Duodenal mucosa (tissue), 2 donors: ENCODE measurements at regions not wholly inside any gene's neighbourhood (a gene's known extent, or its start where the extent isn't known, plus 50 kb on each side); places are given as distances from the start of the nearest gene placed in this dataset.

Source experiments
- H3K27ac ChIP-seq: one replicate; pipeline ENCODE4 v1.7.0; 2013; ENCODE audit warnings: low read depth, low read length
- H3K27me3 ChIP-seq, 2 donors: one replicate each; pipeline ENCODE4 v1.7.0; 2013; ENCODE audit warnings: low read length in 2 of 2, control low read depth in 1 of 2; ENCODE audit not compliant: insufficient read depth in 2 of 2, control insufficient read depth in 1 of 2
- H3K36me3 ChIP-seq, 2 donors: one replicate each; pipeline ENCODE4 v1.7.0; 2013; ENCODE audit warnings: low read length in 2 of 2, control low read depth in 1 of 2; ENCODE audit not compliant: insufficient read depth in 2 of 2, control insufficient read depth in 1 of 2
- H3K4me1 ChIP-seq, 2 donors: one replicate each; pipeline ENCODE4 v1.7.0; 2013; ENCODE audit warnings: low read length in 2 of 2, control low read depth in 1 of 2; ENCODE audit not compliant: insufficient read depth in 2 of 2, control insufficient read depth in 1 of 2
- H3K4me3 ChIP-seq, 2 donors: one replicate each; pipeline ENCODE4 v1.7.0; 2013; ENCODE audit warnings: low read length in 2 of 2, low read depth in 1 of 2
- H3K9ac ChIP-seq, 2 donors: one replicate each; pipeline ENCODE4 v1.7.0; 2013; ENCODE audit warnings: low read length in 2 of 2, low read depth in 1 of 2
- H3K9me3 ChIP-seq, 2 donors: one replicate each; pipeline ENCODE4 v1.7.0; 2013; ENCODE audit warnings: low read length in 2 of 2, control low read depth in 1 of 2; ENCODE audit not compliant: control insufficient read depth in 1 of 2

GRCh38 chr6:54624216-54624615 is 222.4 kb upstream of the FAM83B start:
- Histone ChIP-seq H3K4me1 (peaks cover 0 to 4% of the 10 kb centered on the region in 2 donors), H3K4me3 (no peak overlapping the region), H3K9ac (no peak overlapping the region), H3K9me3 (no peaks in the 10 kb centered on the region), H3K36me3 (no peaks in the 10 kb centered on the region), H3K27ac (no peak overlapping the region), H3K27me3 (no peaks in the 10 kb centered on the region)

- Histone ChIP-seq H3K27me3 (no peaks in the 10 kb centered on the region), H3K4me3 (no peak overlapping the region), H3K9me3 (no peaks in the 10 kb centered on the region), H3K36me3 (no peaks in the 10 kb centered on the region), H3K4me1 (peaks cover 0 to 4% of the 10 kb centered on the region in 2 donors), H3K27ac (no peak overlapping the region), H3K9ac (no peak overlapping the region)
These were observed 221.8 kb upstream of the FAM83B start for GRCh38 chr6:54624779-54625178.

GRCh38 chr6:54629131-54629530 is 217.4 kb upstream of the FAM83B start:
- Histone ChIP-seq H3K36me3 (no peaks in the 10 kb centered on the region), H3K4me1 (no peaks in the 10 kb centered on the region), H3K27ac (no peak overlapping the region), H3K4me3 (no peak overlapping the region), H3K9ac (no peak overlapping the region), H3K9me3 (no peaks in the 10 kb centered on the region), H3K27me3 (no peaks in the 10 kb centered on the region)

GRCh38 chr6:54632984-54633565 is 213.5 kb upstream of the FAM83B start:
- Histone ChIP-seq H3K27ac (no peak overlapping the region), H3K36me3 (no peaks in the 10 kb centered on the region), H3K27me3 (no peaks in the 10 kb centered on the region), H3K9ac (no peak overlapping the region), H3K9me3 (no peaks in the 10 kb centered on the region), H3K4me3 (peak overlapping the region; percentile 12 to 16), H3K4me1 (no peaks in the 10 kb centered on the region)

- H3K4me3 ChIP-seq: peak overlapping the region; percentile 12 to 16
- no peak overlapping the region for H3K9ac ChIP-seq
- H3K27ac ChIP-seq: no peak overlapping the region
- no peaks in the 10 kb centered on the region for H3K36me3 ChIP-seq
- no peaks in the 10 kb centered on the region for H3K4me1 ChIP-seq
- no peaks in the 10 kb centered on the region for H3K9me3 ChIP-seq
- no peaks in the 10 kb centered on the region for H3K27me3 ChIP-seq
These were observed 213.0 kb upstream of the FAM83B start for GRCh38 chr6:54633601-54634000.

- H3K4me3 ChIP-seq: no peak overlapping the region
- no peak overlapping the region for H3K27ac ChIP-seq
- no peaks in the 10 kb centered on the region for H3K27me3 ChIP-seq
- no peak overlapping the region for H3K9ac ChIP-seq
- H3K9me3 ChIP-seq: no peaks in the 10 kb centered on the region
- no peaks in the 10 kb centered on the region for H3K36me3 ChIP-seq
- no peaks in the 10 kb centered on the region for H3K4me1 ChIP-seq
These were observed 205.7 kb upstream of the FAM83B start for GRCh38 chr6:54640911-54641310.

GRCh38 chr6:54646069-54646950 is 200.3 kb upstream of the FAM83B start:
- Histone ChIP-seq H3K27ac (no peak overlapping the region), H3K4me3 (no peak overlapping the region), H3K9ac (no peak overlapping the region), H3K9me3 (no peaks in the 10 kb centered on the region), H3K36me3 (no peaks in the 10 kb centered on the region), H3K4me1 (no peaks in the 10 kb centered on the region), H3K27me3 (no peaks in the 10 kb centered on the region)

- no peaks in the 10 kb centered on the region for H3K9me3 ChIP-seq
- no peaks in the 10 kb centered on the region for H3K4me1 ChIP-seq
- no peak overlapping the region for H3K27ac ChIP-seq
- no peaks in the 10 kb centered on the region for H3K36me3 ChIP-seq
- no peaks in the 10 kb centered on the region for H3K27me3 ChIP-seq
- no peak overlapping the region for H3K4me3 ChIP-seq
- no peak overlapping the region for H3K9ac ChIP-seq
These were observed 199.5 kb upstream of the FAM83B start for GRCh38 chr6:54646951-54647664.

GRCh38 chr6:54654381-54654780 is 192.2 kb upstream of the FAM83B start:
- Histone ChIP-seq H3K9me3 (no peaks in the 10 kb centered on the region), H3K27ac (no peak overlapping the region), H3K4me1 (no peaks in the 10 kb centered on the region), H3K36me3 (no peaks in the 10 kb centered on the region), H3K27me3 (no peaks in the 10 kb centered on the region), H3K9ac (no peak overlapping the region), H3K4me3 (no peak overlapping the region)

GRCh38 chr6:54655162-54655561 is 191.4 kb upstream of the FAM83B start:
- Histone ChIP-seq H3K9me3 (no peaks in the 10 kb centered on the region), H3K27ac (no peak overlapping the region), H3K9ac (no peak overlapping the region), H3K4me3 (no peak overlapping the region), H3K4me1 (no peaks in the 10 kb centered on the region), H3K27me3 (no peaks in the 10 kb centered on the region), H3K36me3 (no peaks in the 10 kb centered on the region)
